Caco-2 (cell line): ENCODE measurements at regions not wholly inside any gene's neighbourhood (a gene's known extent, or its start where the extent isn't known, plus 50 kb on each side); places are given as distances from the start of the nearest gene placed in this dataset.

Experiments
- BruUV-seq: library from RNA; stranded (reverse); fragments of 400-500 nt; replicated peaks from 2 replicates; lab custom pipeline; 2021; lab: Mats Ljungman, UMichigan
- CTCF ChIA-PET: fragments of 300-600 bp; sonication (Branson Sonifier 250); formaldehyde crosslinking; loops from one replicate; lab custom pipeline; 2022; ENCODE audit warnings: antibody characterized with exemption; lab: Charles Lee
- POLR2A ChIA-PET: fragments of 300-600 bp; sonication (Branson Sonifier 250); formaldehyde crosslinking; loops from one replicate; lab custom pipeline; 2022; ENCODE audit warnings: antibody characterized with exemption; lab: Charles Lee
- DNase-seq, 2 experiments: peaks; one replicate each; pipeline versions ENCODE4 v3.0.0 to v3.0.0-alpha.2; 2020 to 2022
- H3K27me3 ChIP-seq: replicated peaks from 2 replicates; pipeline ENCODE4 v1.6.0; 2011; ENCODE audit warnings: low read length; ENCODE audit not compliant: control insufficient read depth, insufficient read depth
- H3K36me3 ChIP-seq: 2 replicates; pipeline ENCODE4 v1.5.1; 2011; ENCODE audit warnings: low read length; ENCODE audit not compliant: control insufficient read depth, insufficient read depth
- H3K4me1 ChIP-seq: fragments of 250-450 bp; sonication (Bioruptor Pico); 2 replicates; pipeline ENCODE4 v1.5.1; 2020; ENCODE audit warnings: mild to moderate bottlenecking
- H3K4me3 ChIP-seq: 2 replicates; pipeline ENCODE4 v1.5.1; 2011; ENCODE audit warnings: low read depth, mild to moderate bottlenecking, control low read depth, low read length
- H3K9me3 ChIP-seq: fragments of 250-450 bp; sonication (Bioruptor Pico); 2 replicates; pipeline ENCODE4 v1.5.1; 2020; ENCODE audit warnings: mild to moderate bottlenecking, moderate library complexity
- H3K27ac Mint-ChIP-seq: one replicate; pipeline ENCODE4 v1.8.0; 2022; ENCODE audit warnings: mixed read lengths; ENCODE audit not compliant: unreplicated experiment
- H3K27me3 Mint-ChIP-seq: one replicate; pipeline ENCODE4 v1.8.0; 2022; ENCODE audit warnings: mixed read lengths; ENCODE audit not compliant: insufficient read depth, unreplicated experiment
- H3K36me3 Mint-ChIP-seq: one replicate; pipeline ENCODE4 v1.8.0; 2022; ENCODE audit warnings: mild to moderate bottlenecking, mixed read lengths; ENCODE audit not compliant: insufficient read depth, unreplicated experiment
- H3K4me1 Mint-ChIP-seq: one replicate; pipeline ENCODE4 v1.8.0; 2022; ENCODE audit warnings: low read depth, mixed read lengths; ENCODE audit not compliant: unreplicated experiment
- H3K4me3 Mint-ChIP-seq: one replicate; pipeline ENCODE4 v1.8.0; 2022; ENCODE audit warnings: mild to moderate bottlenecking, moderate library complexity, mixed read lengths; ENCODE audit not compliant: unreplicated experiment
- H3K9me3 Mint-ChIP-seq: one replicate; pipeline ENCODE4 v1.8.0; 2022; ENCODE audit warnings: mixed read lengths; ENCODE audit not compliant: unreplicated experiment
- CTCF ChIP-seq, 2 experiments: fragments of 200-600 bp in 1 of 2; IDR thresholded peaks; 1 replicate in 1 of 2; 2 replicates in 1 of 2; pipeline versions ENCODE4 v1.5.1 to v1.8.0; 2011 to 2022; ENCODE audit warnings: antibody characterized with exemption in 1 of 2, control low read depth in 1 of 2, inconsistent platforms in 1 of 2, low read depth in 1 of 2, low read length in 1 of 2, mild to moderate bottlenecking in 1 of 2, moderate library complexity in 1 of 2; ENCODE audit not compliant: insufficient read depth in 1 of 2, severe bottlenecking in 1 of 2, unreplicated experiment in 1 of 2
- intact Hi-C: fragments of 100-400 bp; cut with micrococcal nuclease; formaldehyde crosslinking; loops from one replicate; pipeline ENCODE4 v1.10.0; 2022; ENCODE audit not compliant: unreplicated experiment

GRCh38 chr20:6959900-6960312 is 192.4 kb downstream of the BMP2 start:
- no peak overlapping the region for H3K4me3 ChIP-seq
- Mint-ChIP-seq H3K4me1 (peaks cover 15% of the 10 kb centered on the region), H3K4me3 (no peak overlapping the region), H3K27ac (no peak overlapping the region), H3K9me3 (no peaks in the 10 kb centered on the region), H3K36me3 (no peaks in the 10 kb centered on the region), H3K27me3 (peaks cover 6% of the 10 kb centered on the region)
- ChIA-PET CTCF (no interaction called here), POLR2A (no interaction called here)
- H3K4me1 ChIP-seq, result peaks cover 17% of the 10 kb centered on the region
- no peaks in the 10 kb centered on the region for H3K9me3 ChIP-seq
- intact Hi-C loops, result no loop called here
- H3K27me3 ChIP-seq, result no peaks in the 10 kb centered on the region
- BruUV-seq, result no TSS peak
- peak in 1 of 2 experiments; percentile 24 for DNase-seq
- no peaks in the 10 kb centered on the region for H3K36me3 ChIP-seq
- no peak for TF ChIP-seq CTCF (IDR thresholded peaks at IDR 0.05; ENCODE audit: insufficient read depth in 1 of 2, low read depth in 1 of 2, low read length in 1 of 2, severe bottlenecking in 1 of 2, unreplicated experiment in 1 of 2)

- peaks cover 6% of the 10 kb centered on the region for H3K27me3 Mint-ChIP-seq
- no peak overlapping the region for H3K27ac Mint-ChIP-seq
- H3K36me3 Mint-ChIP-seq, result no peaks in the 10 kb centered on the region
- H3K4me3 ChIP-seq, result no peak overlapping the region
- ChIA-PET CTCF (no interaction called here), POLR2A (no interaction called here)
- DNase-seq, result no peak
- no TSS peak for BruUV-seq
- TF ChIP-seq CTCF (IDR thresholded peaks at IDR 0.05; ENCODE audit: insufficient read depth in 1 of 2, low read depth in 1 of 2, low read length in 1 of 2, severe bottlenecking in 1 of 2, unreplicated experiment in 1 of 2), result no peak
- H3K27me3 ChIP-seq, result no peaks in the 10 kb centered on the region
- H3K36me3 ChIP-seq, result no peaks in the 10 kb centered on the region
- no peaks in the 10 kb centered on the region for H3K9me3 Mint-ChIP-seq
- H3K4me1 ChIP-seq, result no peaks in the 10 kb centered on the region
- intact Hi-C loops, result no loop called here
- H3K9me3 ChIP-seq, result peaks cover 3% of the 10 kb centered on the region; the same call in 1 of the 2 replicates
- no peaks in the 10 kb centered on the region for H3K4me1 Mint-ChIP-seq
- H3K4me3 Mint-ChIP-seq, result no peak overlapping the region
Measured at GRCh38 chr20:6966721-6967120, 199.2 kb downstream of the BMP2 start.

- no peak overlapping the region for H3K4me3 ChIP-seq
- CTCF ChIA-PET, result no interaction called here
- intact Hi-C loops, result loop anchor here (10.0 kb wide), 1 partner anchor 120 kb away; no protein-coding TSS in a partner anchor
- DNase-seq, result no peak
- no peaks in the 10 kb centered on the region for H3K36me3 ChIP-seq
- H3K27me3 Mint-ChIP-seq, result no peaks in the 10 kb centered on the region
- no peaks in the 10 kb centered on the region for H3K4me1 ChIP-seq
- no peak for TF ChIP-seq CTCF (IDR thresholded peaks at IDR 0.05; ENCODE audit: insufficient read depth in 1 of 2, low read depth in 1 of 2, low read length in 1 of 2, severe bottlenecking in 1 of 2, unreplicated experiment in 1 of 2)
- H3K27ac Mint-ChIP-seq, result no peak overlapping the region
- no peaks in the 10 kb centered on the region for H3K27me3 ChIP-seq
- H3K4me3 Mint-ChIP-seq, result no peak overlapping the region
- H3K9me3 Mint-ChIP-seq, result peaks cover 9% of the 10 kb centered on the region
- H3K4me1 Mint-ChIP-seq, result no peaks in the 10 kb centered on the region
- H3K9me3 ChIP-seq, result peaks cover 3% of the 10 kb centered on the region
- no TSS peak for BruUV-seq
- POLR2A ChIA-PET, result no interaction called here
- no peaks in the 10 kb centered on the region for H3K36me3 Mint-ChIP-seq
Measured at GRCh38 chr20:6974838-6975237, 207.4 kb downstream of the BMP2 start.
